ENCODE measurements at regions not wholly inside any gene's neighbourhood (a gene's known extent, or its start where the extent isn't known, plus 50 kb on each side); places are given as distances from the start of the nearest gene placed in this dataset.

DNA sequence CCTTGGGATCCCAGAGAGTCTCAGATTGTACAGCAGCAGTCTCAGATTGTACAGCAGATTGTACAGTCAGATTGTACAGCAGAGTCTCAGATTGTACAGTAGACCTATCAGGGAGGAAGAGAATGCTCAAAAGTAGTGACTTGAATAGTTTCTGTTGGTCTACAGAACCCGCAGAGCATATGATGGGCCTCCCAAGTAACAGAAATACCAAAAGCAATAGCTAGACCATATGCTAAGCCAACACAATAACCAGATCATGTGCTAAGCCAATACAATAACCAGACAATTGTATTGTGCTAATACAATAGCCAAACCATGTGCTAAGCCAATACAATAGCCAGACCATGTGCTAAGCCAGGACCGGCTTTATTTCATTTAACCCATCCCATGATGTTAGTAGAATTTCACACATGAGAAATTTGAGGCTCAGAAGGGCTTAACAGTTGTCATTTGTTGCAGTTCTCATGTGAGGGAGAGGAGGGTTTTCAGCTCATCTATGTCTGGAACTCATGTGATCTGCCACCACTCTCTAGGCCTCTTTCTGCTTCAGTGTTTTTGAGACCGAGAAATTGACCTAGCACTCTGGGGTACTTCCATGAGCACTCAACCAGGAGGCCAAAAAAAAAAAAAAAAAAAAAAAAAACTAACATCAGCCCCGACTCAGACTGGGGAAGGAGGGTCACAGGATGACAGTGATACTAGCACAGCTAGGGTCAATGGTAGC lies 144.0 kb downstream of the SOX9 start:
- Histone ChIP-seq H3K4me3 (no peak overlapping the region), H3K36me3 (ENCODE audit: low read depth, missing control alignments) (no peaks in the 10 kb centered on the region), H3K27ac (no peak overlapping the region), H3K4me1 (no peaks in the 10 kb centered on the region), H3K27me3 (no peaks in the 10 kb centered on the region), H3K9me3 (no peaks in the 10 kb centered on the region)
- TF ChIP-seq, protein P1, sequence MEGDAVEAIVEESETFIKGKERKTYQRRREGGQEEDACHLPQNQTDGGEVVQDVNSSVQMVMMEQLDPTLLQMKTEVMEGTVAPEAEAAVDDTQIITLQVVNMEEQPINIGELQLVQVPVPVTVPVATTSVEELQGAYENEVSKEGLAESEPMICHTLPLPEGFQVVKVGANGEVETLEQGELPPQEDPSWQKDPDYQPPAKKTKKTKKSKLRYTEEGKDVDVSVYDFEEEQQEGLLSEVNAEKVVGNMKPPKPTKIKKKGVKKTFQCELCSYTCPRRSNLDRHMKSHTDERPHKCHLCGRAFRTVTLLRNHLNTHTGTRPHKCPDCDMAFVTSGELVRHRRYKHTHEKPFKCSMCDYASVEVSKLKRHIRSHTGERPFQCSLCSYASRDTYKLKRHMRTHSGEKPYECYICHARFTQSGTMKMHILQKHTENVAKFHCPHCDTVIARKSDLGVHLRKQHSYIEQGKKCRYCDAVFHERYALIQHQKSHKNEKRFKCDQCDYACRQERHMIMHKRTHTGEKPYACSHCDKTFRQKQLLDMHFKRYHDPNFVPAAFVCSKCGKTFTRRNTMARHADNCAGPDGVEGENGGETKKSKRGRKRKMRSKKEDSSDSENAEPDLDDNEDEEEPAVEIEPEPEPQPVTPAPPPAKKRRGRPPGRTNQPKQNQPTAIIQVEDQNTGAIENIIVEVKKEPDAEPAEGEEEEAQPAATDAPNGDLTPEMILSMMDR (IDR thresholded peaks at IDR 0.05): no peak
- TF ChIP-seq POLR2A (IDR thresholded peaks at IDR 0.05): no peak
- intact Hi-C loops (cut with DNase I; ENCODE audit: low total_unique reads): no loop called here
- 87 to 88% methylated on average over 4 of the region's 4 CpGs for WGBS, 2 donors
- DNase-seq: no peak

DNA sequence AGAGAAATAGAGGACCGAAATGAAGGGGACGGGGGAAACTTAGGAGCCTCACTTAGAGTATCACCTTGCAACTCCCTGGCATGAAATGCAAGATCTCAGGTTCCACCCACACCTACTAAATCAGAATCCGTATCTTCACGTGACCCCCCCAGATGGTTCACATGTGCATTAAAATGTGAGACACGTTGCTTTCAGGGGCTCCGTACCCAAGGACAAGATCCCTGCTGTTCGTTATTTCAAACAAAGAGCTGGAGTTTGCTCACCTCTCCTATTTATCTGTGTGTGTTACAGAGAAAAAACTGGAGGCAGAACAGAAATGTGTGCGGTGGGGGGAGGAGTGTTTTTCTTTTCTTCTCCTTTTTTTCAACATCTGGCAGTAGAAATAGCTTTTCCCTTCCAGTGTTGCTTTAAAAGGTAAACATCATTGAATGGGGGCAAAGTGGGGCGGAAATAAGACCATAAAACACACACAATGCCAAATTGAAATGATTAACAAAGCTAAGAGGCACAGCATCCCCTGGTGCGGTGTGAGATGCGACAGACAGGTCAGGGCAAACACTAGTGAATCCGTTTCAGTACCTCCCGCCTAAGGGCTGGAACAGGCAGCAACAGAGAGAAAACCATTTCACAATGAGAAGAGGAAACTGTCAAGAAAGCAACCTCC lies 145.4 kb downstream of the SOX9 start:
- intact Hi-C loops (cut with DNase I; ENCODE audit: low total_unique reads): no loop called here
- H3K27ac ChIP-seq: no peak overlapping the region
- peaks cover 4% of the 10 kb centered on the region for H3K4me1 ChIP-seq
- DNase-seq: no peak
- 54 to 55% methylated on average over 13 of the region's 13 CpGs for WGBS, 2 donors
- H3K27me3 ChIP-seq: no peaks in the 10 kb centered on the region
- H3K9me3 ChIP-seq: no peaks in the 10 kb centered on the region
- H3K36me3 ChIP-seq (ENCODE audit: low read depth, missing control alignments): no peaks in the 10 kb centered on the region
- no peak overlapping the region for H3K4me3 ChIP-seq
- TF ChIP-seq POLR2A (IDR thresholded peaks at IDR 0.05): no peak
- TF ChIP-seq, protein P1 (IDR thresholded peaks at IDR 0.05): no peak

DNA sequence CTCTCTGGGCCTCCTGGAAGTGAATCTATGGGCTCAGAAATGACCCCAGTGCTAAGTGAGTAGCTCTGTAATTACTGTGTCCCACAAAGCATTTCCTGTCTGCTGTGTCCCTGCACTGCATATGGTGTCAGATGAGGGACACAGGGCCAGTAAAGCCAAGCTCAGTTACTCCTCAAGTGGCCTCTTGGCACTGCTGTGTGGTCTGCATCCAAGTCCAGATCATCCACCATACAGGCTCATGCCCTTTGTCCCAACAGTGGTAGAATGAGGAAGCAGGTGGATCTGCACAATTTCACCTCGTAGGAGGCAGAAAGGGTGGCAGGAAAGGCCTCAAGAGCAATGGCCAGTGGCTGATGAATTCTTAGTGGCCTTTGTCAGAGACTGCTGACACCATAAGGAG lies 146.8 kb downstream of the SOX9 start:
- TF ChIP-seq, protein P1 (IDR thresholded peaks at IDR 0.05): no peak
- TF ChIP-seq POLR2A (IDR thresholded peaks at IDR 0.05): no peak
- Histone ChIP-seq H3K36me3 (ENCODE audit: low read depth, missing control alignments) (no peaks in the 10 kb centered on the region), H3K4me3 (no peak overlapping the region), H3K9me3 (no peaks in the 10 kb centered on the region), H3K4me1 (peaks cover 4% of the 10 kb centered on the region), H3K27ac (no peak overlapping the region), H3K27me3 (no peaks in the 10 kb centered on the region)
- no peak for DNase-seq
- intact Hi-C loops (cut with DNase I; ENCODE audit: low total_unique reads): no loop called here
- 0 to 73% methylated on average over 1 of the region's 1 CpG for WGBS, 2 donors

DNA sequence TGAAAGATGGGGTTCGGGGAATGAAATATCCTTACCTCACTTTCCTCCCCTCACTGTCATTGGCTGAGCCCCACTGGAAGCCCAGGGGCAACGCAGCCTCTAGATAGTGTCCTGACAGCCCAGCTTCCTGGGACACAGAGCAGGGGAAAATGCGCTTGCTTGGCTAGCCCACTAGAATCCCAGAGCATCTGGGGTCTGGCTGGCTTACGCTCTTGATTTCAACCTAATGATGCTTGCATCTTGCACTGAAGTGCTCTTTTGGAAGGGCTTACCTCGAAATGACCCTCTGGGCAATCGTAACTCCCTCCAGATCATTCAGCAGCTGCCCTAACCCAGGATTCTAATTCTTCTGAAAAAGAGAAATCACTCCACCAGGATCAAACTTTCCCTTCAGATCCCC lies 147.6 kb downstream of the SOX9 start:
- Histone ChIP-seq H3K27ac (no peak overlapping the region), H3K36me3 (ENCODE audit: low read depth, missing control alignments) (no peaks in the 10 kb centered on the region), H3K4me1 (peaks cover 4% of the 10 kb centered on the region), H3K27me3 (no peaks in the 10 kb centered on the region), H3K4me3 (no peak overlapping the region), H3K9me3 (no peaks in the 10 kb centered on the region)
- TF ChIP-seq, protein P1 (IDR thresholded peaks at IDR 0.05): no peak
- TF ChIP-seq POLR2A (IDR thresholded peaks at IDR 0.05): no peak
- intact Hi-C loops (cut with DNase I; ENCODE audit: low total_unique reads): no loop called here
- DNase-seq: no peak
- 85 to 92% methylated on average over 6 of the region's 6 CpGs for WGBS, 2 donors

Data from testis (tissue), 2 donors.